ENCODE measurements at regions not wholly inside any gene's neighbourhood (a gene's known extent, or its start where the extent isn't known, plus 50 kb on each side); places are given as distances from the start of the nearest gene placed in this dataset.

- TF ChIP-seq CTCF (IDR thresholded peaks at IDR 0.05; ENCODE audit: low read depth, low read length) (peak; percentile 21), POLR2A (IDR thresholded peaks at IDR 0.05; ENCODE audit: extremely low read depth, insufficient read length) (no peak), MAX (IDR thresholded peaks at IDR 0.05; ENCODE audit: low read depth, low read length) (no peak), MYC (IDR thresholded peaks at IDR 0.05; ENCODE audit: low read depth, low read length) (no peak)
Measured at GRCh38 chr16:85975451-85975981, 76.6 kb downstream of the IRF8 start.
